Panc1 (cell line): ENCODE measurements at regions not wholly inside any gene's neighbourhood (a gene's known extent, or its start where the extent isn't known, plus 50 kb on each side); places are given as distances from the start of the nearest gene placed in this dataset.
A peak's percentile ranks its signal among the peaks of the same experiment; 100 is the strongest.

Source experiments
- ATAC-seq: fragments of 200-7000 bp; cut with Tn5 transposase; 2 replicates; pipeline ENCODE4 v1.9.1; 2020; ENCODE audit warnings: mild to moderate bottlenecking, moderate library complexity
- BruUV-seq: library from RNA; stranded (reverse); fragments of 400-500 nt; replicated peaks from 2 replicates; lab custom pipeline; 2021; lab: Mats Ljungman, UMichigan
- CTCF ChIA-PET: fragments of 300-600 bp; sonication (Branson Sonifier 250); formaldehyde crosslinking; loops from one replicate; lab custom pipeline; 2022; ENCODE audit warnings: antibody characterized with exemption; lab: Charles Lee
- POLR2A ChIA-PET: fragments of 300-600 bp; sonication (Branson Sonifier 250); formaldehyde crosslinking; loops from one replicate; lab custom pipeline; 2022; ENCODE audit warnings: antibody characterized with exemption; lab: Charles Lee
- DNase-seq: peaks from one replicate; pipeline ENCODE4 v3.0.0-alpha.2; 2010; ENCODE audit warnings: low read depth, low spot score
- H3K27ac ChIP-seq: 2 replicates; pipeline ENCODE4 v1.5.1; 2011; ENCODE audit warnings: mild to moderate bottlenecking, low read length, inconsistent platforms
- H3K27me3 ChIP-seq: fragments of 200-500 bp; sonication (Bioruptor generic); 2 replicates; pipeline ENCODE4 v1.6.0; 2014; ENCODE audit warnings: low read length, inconsistent platforms; ENCODE audit not compliant: control insufficient read depth, insufficient read depth
- H3K36me3 ChIP-seq: fragments of 200-500 bp; sonication (Bioruptor generic); 2 replicates; pipeline ENCODE4 v1.5.1; 2014; ENCODE audit warnings: inconsistent platforms, mild to moderate bottlenecking, low read length, moderate library complexity; ENCODE audit not compliant: control insufficient read depth, insufficient read depth
- H3K4me1 ChIP-seq: 2 replicates; pipeline ENCODE4 v1.5.1; 2011; ENCODE audit warnings: inconsistent platforms, mild to moderate bottlenecking, low read length, moderate library complexity; ENCODE audit not compliant: control insufficient read depth, insufficient read depth
- H3K4me3 ChIP-seq, 2 experiments: 2 replicates each; pipeline ENCODE4 v1.5.1; 2011 to 2012; ENCODE audit warnings: low read depth in 2 of 2, low read length in 2 of 2, mild to moderate bottlenecking in 2 of 2, inconsistent platforms in 1 of 2, moderate library complexity in 1 of 2
- H3K9me3 ChIP-seq: fragments of 200-500 bp; sonication (Bioruptor generic); 2 replicates; pipeline ENCODE4 v1.5.1; 2014; ENCODE audit warnings: low read depth, mild to moderate bottlenecking, inconsistent platforms, low read length, moderate library complexity; ENCODE audit not compliant: control insufficient read depth, insufficient read depth
- POLR2AphosphoS5 ChIP-seq: IDR thresholded peaks from 2 replicates; pipeline ENCODE4 v1.6.1; 2012; ENCODE audit warnings: mild to moderate bottlenecking, low read depth, low read length, moderate library complexity
- SIN3A ChIP-seq: IDR thresholded peaks from 2 replicates; pipeline ENCODE4 v1.6.1; 2012; ENCODE audit warnings: low read depth, mild to moderate bottlenecking, low read length, moderate library complexity, borderline replicate concordance; ENCODE audit not compliant: insufficient read depth
- TCF7L2 ChIP-seq: IDR thresholded peaks from 2 replicates; pipeline ENCODE4 v1.6.1; 2011; ENCODE audit warnings: mild to moderate bottlenecking, low read depth, low read length, inconsistent platforms
- in situ Hi-C: cut with HindIII; loops from 2 replicates; pipeline ENCODE4 v1.10.0; 2016; ENCODE audit warnings: low sequenced_read_pairs, low pct_unique_long_range_greater_than_20kb
- intact Hi-C: fragments of 100-400 bp; cut with micrococcal nuclease; formaldehyde crosslinking; loops from one replicate; pipeline ENCODE4 v1.10.0; 2022; ENCODE audit not compliant: unreplicated experiment
- TF ChIP-seq, protein P1 (sequence below), 2 experiments: IDR thresholded peaks; 2 replicates each; pipeline ENCODE4 v1.6.1; 2011 to 2012; ENCODE audit warnings: low read depth in 2 of 2, control low read depth in 1 of 2, low read length in 1 of 2, mild to moderate bottlenecking in 1 of 2, moderate library complexity in 1 of 2; ENCODE audit not compliant: insufficient read depth in 1 of 2
- TF ChIP-seq, protein P2 (sequence below): fragments of 450-650 bp; IDR thresholded peaks from 2 replicates; pipeline ENCODE4 v1.5.1; 2017; ENCODE audit warnings: mild to moderate bottlenecking

DNA sequence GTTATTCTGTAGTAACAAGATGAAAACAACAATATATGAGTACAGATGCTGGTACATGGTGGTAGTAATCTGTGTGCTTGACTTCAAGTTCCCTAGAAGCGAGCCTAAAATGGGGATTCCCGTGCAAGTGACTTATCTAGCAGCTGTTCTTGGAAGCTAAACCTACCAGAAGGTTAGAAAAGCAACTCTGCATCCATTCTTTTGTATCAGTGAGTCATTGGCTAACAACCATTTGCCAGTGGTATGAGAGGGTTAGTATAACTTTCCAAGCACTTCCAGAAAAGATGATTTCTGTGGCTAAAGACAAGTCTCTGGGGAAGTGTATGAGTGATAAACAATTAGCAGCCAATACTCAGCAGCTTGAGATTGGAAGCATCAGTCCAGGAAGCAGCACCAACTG, 787.7 kb upstream of the CDH6 start:
- ATAC-seq (no peak), DNase-seq (no peak)
- H3K4me1 ChIP-seq = no peaks in the 10 kb centered on the region
- TF ChIP-seq, protein P1, sequence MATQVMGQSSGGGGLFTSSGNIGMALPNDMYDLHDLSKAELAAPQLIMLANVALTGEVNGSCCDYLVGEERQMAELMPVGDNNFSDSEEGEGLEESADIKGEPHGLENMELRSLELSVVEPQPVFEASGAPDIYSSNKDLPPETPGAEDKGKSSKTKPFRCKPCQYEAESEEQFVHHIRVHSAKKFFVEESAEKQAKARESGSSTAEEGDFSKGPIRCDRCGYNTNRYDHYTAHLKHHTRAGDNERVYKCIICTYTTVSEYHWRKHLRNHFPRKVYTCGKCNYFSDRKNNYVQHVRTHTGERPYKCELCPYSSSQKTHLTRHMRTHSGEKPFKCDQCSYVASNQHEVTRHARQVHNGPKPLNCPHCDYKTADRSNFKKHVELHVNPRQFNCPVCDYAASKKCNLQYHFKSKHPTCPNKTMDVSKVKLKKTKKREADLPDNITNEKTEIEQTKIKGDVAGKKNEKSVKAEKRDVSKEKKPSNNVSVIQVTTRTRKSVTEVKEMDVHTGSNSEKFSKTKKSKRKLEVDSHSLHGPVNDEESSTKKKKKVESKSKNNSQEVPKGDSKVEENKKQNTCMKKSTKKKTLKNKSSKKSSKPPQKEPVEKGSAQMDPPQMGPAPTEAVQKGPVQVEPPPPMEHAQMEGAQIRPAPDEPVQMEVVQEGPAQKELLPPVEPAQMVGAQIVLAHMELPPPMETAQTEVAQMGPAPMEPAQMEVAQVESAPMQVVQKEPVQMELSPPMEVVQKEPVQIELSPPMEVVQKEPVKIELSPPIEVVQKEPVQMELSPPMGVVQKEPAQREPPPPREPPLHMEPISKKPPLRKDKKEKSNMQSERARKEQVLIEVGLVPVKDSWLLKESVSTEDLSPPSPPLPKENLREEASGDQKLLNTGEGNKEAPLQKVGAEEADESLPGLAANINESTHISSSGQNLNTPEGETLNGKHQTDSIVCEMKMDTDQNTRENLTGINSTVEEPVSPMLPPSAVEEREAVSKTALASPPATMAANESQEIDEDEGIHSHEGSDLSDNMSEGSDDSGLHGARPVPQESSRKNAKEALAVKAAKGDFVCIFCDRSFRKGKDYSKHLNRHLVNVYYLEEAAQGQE (IDR thresholded peaks at IDR 0.05; ENCODE audit: insufficient read depth in 1 of 2, low read depth in 2 of 2, low read length in 1 of 2) = no peak
- TF ChIP-seq POLR2AphosphoS5 (no peak), TCF7L2 (no peak), SIN3A (no peak)
- TF ChIP-seq, protein P2, sequence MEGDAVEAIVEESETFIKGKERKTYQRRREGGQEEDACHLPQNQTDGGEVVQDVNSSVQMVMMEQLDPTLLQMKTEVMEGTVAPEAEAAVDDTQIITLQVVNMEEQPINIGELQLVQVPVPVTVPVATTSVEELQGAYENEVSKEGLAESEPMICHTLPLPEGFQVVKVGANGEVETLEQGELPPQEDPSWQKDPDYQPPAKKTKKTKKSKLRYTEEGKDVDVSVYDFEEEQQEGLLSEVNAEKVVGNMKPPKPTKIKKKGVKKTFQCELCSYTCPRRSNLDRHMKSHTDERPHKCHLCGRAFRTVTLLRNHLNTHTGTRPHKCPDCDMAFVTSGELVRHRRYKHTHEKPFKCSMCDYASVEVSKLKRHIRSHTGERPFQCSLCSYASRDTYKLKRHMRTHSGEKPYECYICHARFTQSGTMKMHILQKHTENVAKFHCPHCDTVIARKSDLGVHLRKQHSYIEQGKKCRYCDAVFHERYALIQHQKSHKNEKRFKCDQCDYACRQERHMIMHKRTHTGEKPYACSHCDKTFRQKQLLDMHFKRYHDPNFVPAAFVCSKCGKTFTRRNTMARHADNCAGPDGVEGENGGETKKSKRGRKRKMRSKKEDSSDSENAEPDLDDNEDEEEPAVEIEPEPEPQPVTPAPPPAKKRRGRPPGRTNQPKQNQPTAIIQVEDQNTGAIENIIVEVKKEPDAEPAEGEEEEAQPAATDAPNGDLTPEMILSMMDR = no peak
- ChIA-PET POLR2A (interaction anchor here (0.7 kb wide), 1 partner anchor 1707 kb away, joined by 5 read pairs; no protein-coding TSS in a partner anchor), CTCF (no interaction called here)
- no peaks in the 10 kb centered on the region for H3K9me3 ChIP-seq
- no peaks in the 10 kb centered on the region for H3K27me3 ChIP-seq
- no peak overlapping the region for H3K4me3 ChIP-seq
- in situ Hi-C loops = no loop called here
- BruUV-seq = no TSS peak
- no peak overlapping the region for H3K27ac ChIP-seq
- H3K36me3 ChIP-seq = no peaks in the 10 kb centered on the region
- intact Hi-C loops = no loop called here

DNA sequence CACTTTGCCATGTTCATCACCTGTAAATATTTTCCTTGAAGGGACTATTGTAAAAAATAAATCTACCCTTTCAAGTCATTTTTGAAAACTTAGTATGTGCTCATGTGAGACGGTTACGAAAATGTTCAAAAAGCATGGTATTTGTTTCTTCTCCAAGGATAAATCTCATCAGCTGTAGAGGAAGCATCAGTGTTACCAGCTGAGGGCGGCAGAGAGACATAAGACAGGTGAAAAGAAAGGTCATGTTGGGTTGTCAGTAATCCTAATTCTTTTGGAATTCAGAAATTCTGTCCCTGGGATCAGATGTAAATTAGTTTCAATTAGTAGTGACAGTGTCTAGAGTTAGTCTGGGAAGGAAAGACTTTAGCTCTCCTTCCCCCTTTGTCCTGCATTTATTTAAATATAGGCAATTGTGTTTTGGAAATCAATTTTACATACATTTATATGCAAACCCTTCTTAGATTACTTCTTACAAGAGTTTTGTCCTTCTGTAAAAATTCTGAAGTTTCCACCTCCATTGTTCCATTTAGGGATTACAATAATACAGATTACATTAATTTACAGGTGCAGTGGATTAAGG, 791.9 kb upstream of the CDH6 start:
- TF ChIP-seq, protein P2 = peak; percentile 52; the same call in 1 of the 2 replicates
- TF ChIP-seq POLR2AphosphoS5 = no peak
- intact Hi-C loops (loop anchor here (5.0 kb wide), 1 partner anchor 359 kb away; no protein-coding TSS in a partner anchor), in situ Hi-C loops (no loop called here)
- ATAC-seq (no peak), DNase-seq (peak; percentile 24)
- POLR2A ChIA-PET = no interaction called here
- H3K4me1 ChIP-seq = no peaks in the 10 kb centered on the region
- H3K4me3 ChIP-seq = no peak overlapping the region
- BruUV-seq = no TSS peak
- no peaks in the 10 kb centered on the region for H3K27me3 ChIP-seq
- no peak overlapping the region for H3K27ac ChIP-seq
- CTCF ChIA-PET = no interaction called here
- no peaks in the 10 kb centered on the region for H3K9me3 ChIP-seq
- H3K36me3 ChIP-seq = no peaks in the 10 kb centered on the region
